NCI-H524 (cell line): ENCODE measurements at regions not wholly inside any gene's neighbourhood (a gene's known extent, or its start where the extent isn't known, plus 50 kb on each side); places are given as distances from the start of the nearest gene placed in this dataset.
"Not testable (repeated sequence)": the region's sequence is repeated elsewhere in the genome, so short reads cannot be mapped to it uniquely, and the experiment has no call there.

ENCODE experiments used
- DNase-seq, 2 experiments: peaks; one replicate each; lab custom pipeline; 2025; lab: John Stamatoyannopoulos, UW

GRCh38 chr13:54394908-54395307, 1366.3 kb downstream of the OLFM4 start:
- DNase-seq = no peak

- no peak for DNase-seq
Observed at GRCh38 chr13:54402495-54402894, 1373.9 kb downstream of the OLFM4 start.

- DNase-seq = no peak
Observed at GRCh38 chr13:54415753-54416366, 1387.2 kb downstream of the OLFM4 start.

- DNase-seq = not testable (repeated sequence)
Observed at GRCh38 chr13:54422946-54423345, 1394.3 kb downstream of the OLFM4 start.

- DNase-seq = peak in 1 of 2 experiments; percentile 23
Observed at GRCh38 chr13:54424344-54424743, 1395.7 kb downstream of the OLFM4 start.

GRCh38 chr13:54433493-54434206, 1405.0 kb downstream of the OLFM4 start:
- peak; percentile 68 to 95 for DNase-seq

GRCh38 chr13:54440853-54441400, 1412.3 kb downstream of the OLFM4 start:
- not testable (repeated sequence) for DNase-seq

GRCh38 chr13:54445453-54445852, 1416.8 kb downstream of the OLFM4 start:
- DNase-seq = no peak

GRCh38 chr13:54445865-54446264, 1417.3 kb downstream of the OLFM4 start:
- DNase-seq = no peak

- DNase-seq = no peak
Observed at GRCh38 chr13:54449922-54450321, 1421.3 kb downstream of the OLFM4 start.

- DNase-seq = no peak
Observed at GRCh38 chr13:54484166-54484565, 1455.6 kb downstream of the OLFM4 start.

GRCh38 chr13:54486421-54487166, 1458.0 kb downstream of the OLFM4 start:
- no peak for DNase-seq

- no peak for DNase-seq
Observed at GRCh38 chr13:54489359-54489758, 1460.7 kb downstream of the OLFM4 start.

GRCh38 chr13:54492995-54493394, 1464.4 kb downstream of the OLFM4 start:
- DNase-seq = no peak

- DNase-seq = no peak
Observed at GRCh38 chr13:54511366-54511765, 1482.8 kb downstream of the OLFM4 start.

GRCh38 chr13:54513254-54513653, 1484.6 kb downstream of the OLFM4 start:
- DNase-seq = no peak

- peak in 1 of 2 experiments; percentile 33 for DNase-seq
Observed at GRCh38 chr13:54536112-54536511, 1507.5 kb downstream of the OLFM4 start.

- no peak for DNase-seq
Observed at GRCh38 chr13:54563286-54563685, 1534.7 kb downstream of the OLFM4 start.

- not testable (repeated sequence) for DNase-seq
Observed at GRCh38 chr13:54572037-54572436, 1543.4 kb downstream of the OLFM4 start.

GRCh38 chr13:54573186-54573585, 1544.6 kb downstream of the OLFM4 start:
- no peak for DNase-seq

GRCh38 chr13:54574791-54575190, 1546.2 kb downstream of the OLFM4 start:
- no peak for DNase-seq

- DNase-seq = no peak
Observed at GRCh38 chr13:54591540-54591939, 1562.9 kb downstream of the OLFM4 start.

- no peak for DNase-seq
Observed at GRCh38 chr13:54592201-54592600, 1563.6 kb downstream of the OLFM4 start.
